Testis (tissue), 2 donors: ENCODE measurements at regions not wholly inside any gene's neighbourhood (a gene's known extent, or its start where the extent isn't known, plus 50 kb on each side); places are given as distances from the start of the nearest gene placed in this dataset.

Experiments
- DNase-seq: peaks from one replicate; pipeline ENCODE4 v3.0.0-alpha.2; 2019
- H3K27ac ChIP-seq, 2 donors: fragments of 200-600 bp; sonication (generic); one replicate each; pipeline ENCODE4 v1.5.1; 2019
- H3K27me3 ChIP-seq: fragments of 200-600 bp; sonication (generic); one replicate; pipeline ENCODE4 v1.5.1; 2019
- H3K36me3 ChIP-seq: fragments of 200-600 bp; sonication (generic); one replicate; pipeline ENCODE4 v1.5.1; 2017; ENCODE audit warnings: low read depth; ENCODE audit errors: missing control alignments
- H3K4me1 ChIP-seq: fragments of 200-600 bp; sonication (generic); one replicate; pipeline ENCODE4 v1.5.1; 2019
- H3K4me3 ChIP-seq, 2 donors: fragments of 200-600 bp; sonication (generic); one replicate each; pipeline ENCODE4 v1.5.1; 2017 to 2019
- H3K9me3 ChIP-seq: fragments of 200-600 bp; sonication (generic); one replicate; pipeline ENCODE4 v1.5.1; 2017
- CTCF ChIP-seq, 3 experiments: fragments of 450-650 bp in 2 of 3; fragments of 200-600 bp in 1 of 3; sonication (generic) in 1 of 3; IDR thresholded peaks; one replicate each; pipeline ENCODE4 v1.5.1; 2016 to 2019; ENCODE audit warnings: antibody characterized with exemption in 3 of 3, mild to moderate bottlenecking in 2 of 3, moderate library complexity in 1 of 3
- POLR2A ChIP-seq: fragments of 450-650 bp; IDR thresholded peaks from one replicate; pipeline ENCODE4 v1.6.1; 2017; ENCODE audit warnings: antibody characterized with exemption, mild to moderate bottlenecking, moderate library complexity
- WGBS, 2 donors: methylation state at CpG; one replicate each; pipeline ENCODE4 v1.1.5; 2018; 5-methylcytosine and 5-hydroxymethylcytosine counted together
- intact Hi-C: fragments of 100-400 bp; cut with DNase I; formaldehyde crosslinking; loops from one replicate; pipeline ENCODE4 v1.15.1; 2023; ENCODE audit warnings: low total_unique reads

- Histone ChIP-seq H3K9me3 (no peaks in the 10 kb centered on the region), H3K27ac (no peak overlapping the region), H3K4me3 (no peak overlapping the region), H3K27me3 (no peaks in the 10 kb centered on the region), H3K36me3 (no peaks in the 10 kb centered on the region), H3K4me1 (no peaks in the 10 kb centered on the region)
- no peak for DNase-seq
- TF ChIP-seq CTCF (IDR thresholded peaks at IDR 0.05) (no peak), POLR2A (no peak)
- intact Hi-C loops, result no loop called here
- 98 to 100% methylated on average over 3 of the region's 3 CpGs for WGBS, 2 donors
These were observed 133.1 kb upstream of the FBXO11 start for GRCh38 chr2:48039209-48039990.

GRCh38 chr2:48043131-48043700, 136.9 kb upstream of the FBXO11 start:
- no peaks in the 10 kb centered on the region for H3K4me1 ChIP-seq
- WGBS, 2 donors, result 77% methylated on average over 3 to 4 of the region's 4 CpGs
- no peak for DNase-seq
- no peak overlapping the region for H3K4me3 ChIP-seq
- no peaks in the 10 kb centered on the region for H3K36me3 ChIP-seq
- H3K9me3 ChIP-seq, result no peaks in the 10 kb centered on the region
- H3K27me3 ChIP-seq, result no peaks in the 10 kb centered on the region
- intact Hi-C loops, result no loop called here
- no peak overlapping the region for H3K27ac ChIP-seq
- TF ChIP-seq POLR2A (no peak), CTCF (IDR thresholded peaks at IDR 0.05) (no peak)

GRCh38 chr2:48043746-48044145, 137.4 kb upstream of the FBXO11 start:
- no peak for TF ChIP-seq CTCF (IDR thresholded peaks at IDR 0.05)
- no peak for TF ChIP-seq POLR2A
- no peak for DNase-seq
- H3K4me3 ChIP-seq, result no peak overlapping the region
- no peaks in the 10 kb centered on the region for H3K4me1 ChIP-seq
- intact Hi-C loops, result no loop called here
- H3K27me3 ChIP-seq, result no peaks in the 10 kb centered on the region
- no peak overlapping the region for H3K27ac ChIP-seq
- no peaks in the 10 kb centered on the region for H3K9me3 ChIP-seq
- 62 to 72% methylated on average over 3 of the region's 3 CpGs for WGBS, 2 donors
- H3K36me3 ChIP-seq, result no peaks in the 10 kb centered on the region

- Histone ChIP-seq H3K27ac (no peak overlapping the region), H3K4me1 (peaks cover 3% of the 10 kb centered on the region), H3K27me3 (no peaks in the 10 kb centered on the region), H3K36me3 (no peaks in the 10 kb centered on the region), H3K9me3 (no peaks in the 10 kb centered on the region), H3K4me3 (no peak overlapping the region)
- WGBS, 2 donors, result 91 to 92% methylated on average over 1 of the region's 1 CpG
- TF ChIP-seq POLR2A, result no peak
- no peak for TF ChIP-seq CTCF (IDR thresholded peaks at IDR 0.05)
- intact Hi-C loops, result no loop called here
- DNase-seq, result no peak
These were observed 139.3 kb upstream of the FBXO11 start for GRCh38 chr2:48045613-48046012.
